ENCODE measurements at regions not wholly inside any gene's neighbourhood (a gene's known extent, or its start where the extent isn't known, plus 50 kb on each side); places are given as distances from the start of the nearest gene placed in this dataset.
"Not testable (repeated sequence)": the region's sequence is repeated elsewhere in the genome, so short reads cannot be mapped to it uniquely, and the experiment has no call there.

GRCh38 chr14:105761842-105762241, 235.5 kb downstream of the TMEM121 start:
- Histone ChIP-seq H3K4me2 (no peak overlapping the region), H2AFZ (ENCODE audit: low read depth) (no peak overlapping the region), H3K36me3 (ENCODE audit: insufficient read depth) (no peaks in the 10 kb centered on the region), H3K9ac (no peak overlapping the region), H4K20me1 (ENCODE audit: insufficient read depth) (no peaks in the 10 kb centered on the region), H3K4me3 (IDR thresholded peaks at IDR 0.05; ENCODE audit: insufficient read depth, low read depth, low read length) (no peak overlapping the region), H3K27me3 (ENCODE audit: insufficient read depth, low read depth) (no peaks in the 10 kb centered on the region), H3K4me1 (ENCODE audit: low read depth, poor library complexity, severe bottlenecking) (no peaks in the 10 kb centered on the region), H3K27ac (no peak overlapping the region), H3K79me2 (ENCODE audit: insufficient read depth, low read depth) (no peaks in the 10 kb centered on the region)
- no peak for TF ChIP-seq CTCF (conservative IDR thresholded peaks at IDR 0.05; ENCODE audit: low read depth, low read length)

GRCh38 chr14:105762262-105762661, 235.9 kb downstream of the TMEM121 start:
- not testable (repeated sequence) for H3K4me3 ChIP-seq (IDR thresholded peaks at IDR 0.05; ENCODE audit: insufficient read depth, low read depth, low read length); H3K79me2 ChIP-seq (ENCODE audit: insufficient read depth, low read depth); H3K36me3 ChIP-seq (ENCODE audit: insufficient read depth); H3K4me1 ChIP-seq (ENCODE audit: low read depth, poor library complexity, severe bottlenecking); H3K9ac ChIP-seq; H2AFZ ChIP-seq (ENCODE audit: low read depth); H3K27ac ChIP-seq; H3K4me2 ChIP-seq; H4K20me1 ChIP-seq (ENCODE audit: insufficient read depth); H3K27me3 ChIP-seq (ENCODE audit: insufficient read depth, low read depth)

DNA sequence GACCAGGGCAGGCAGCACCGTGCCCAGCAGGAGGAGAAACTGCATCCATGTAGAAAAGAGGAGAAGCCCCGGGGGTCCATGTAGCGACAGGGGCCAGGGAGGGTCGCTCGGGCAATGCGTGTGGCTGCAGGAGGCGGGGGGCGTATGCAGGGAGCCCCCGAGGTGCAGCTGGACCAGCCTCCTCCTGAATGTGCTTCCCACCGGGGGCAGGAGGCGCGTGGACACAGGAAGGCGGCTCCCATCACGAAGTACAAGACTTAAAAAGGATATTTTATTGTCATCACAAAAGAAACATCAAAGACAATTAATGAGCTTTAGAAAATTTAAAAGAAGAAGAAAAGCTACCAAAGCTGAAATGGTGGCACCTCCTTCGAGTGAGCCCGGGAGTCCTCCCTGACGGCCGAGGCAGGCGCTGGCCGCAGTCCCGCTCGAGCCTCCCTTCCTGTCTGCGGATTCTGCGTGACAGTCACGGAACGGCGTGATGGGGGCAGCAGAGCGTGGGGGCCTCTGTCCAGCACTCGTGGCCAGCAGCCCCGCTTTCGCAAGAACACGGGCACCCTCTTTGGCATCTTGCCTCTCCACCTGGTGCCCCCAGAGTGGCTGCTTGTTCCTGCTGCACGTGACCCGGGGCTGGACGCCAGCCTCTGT, 238.0 kb downstream of the TMEM121 start:
- not testable (repeated sequence) for H3K27me3 ChIP-seq (ENCODE audit: insufficient read depth, low read depth); H3K9ac ChIP-seq; H3K36me3 ChIP-seq (ENCODE audit: insufficient read depth); H3K4me3 ChIP-seq (IDR thresholded peaks at IDR 0.05; ENCODE audit: insufficient read depth, low read depth, low read length); H3K4me2 ChIP-seq; H3K4me1 ChIP-seq (ENCODE audit: low read depth, poor library complexity, severe bottlenecking); H3K27ac ChIP-seq; H2AFZ ChIP-seq (ENCODE audit: low read depth); H4K20me1 ChIP-seq (ENCODE audit: insufficient read depth); H3K79me2 ChIP-seq (ENCODE audit: insufficient read depth, low read depth)

GRCh38 chr14:105765072-105765825, 238.9 kb downstream of the TMEM121 start:
- H3K27ac ChIP-seq; H3K4me1 ChIP-seq (ENCODE audit: low read depth, poor library complexity, severe bottlenecking); H3K27me3 ChIP-seq (ENCODE audit: insufficient read depth, low read depth); H3K79me2 ChIP-seq (ENCODE audit: insufficient read depth, low read depth); H3K36me3 ChIP-seq (ENCODE audit: insufficient read depth); H3K4me2 ChIP-seq; H4K20me1 ChIP-seq (ENCODE audit: insufficient read depth); H3K9ac ChIP-seq; H2AFZ ChIP-seq (ENCODE audit: low read depth); H3K4me3 ChIP-seq (IDR thresholded peaks at IDR 0.05; ENCODE audit: insufficient read depth, low read depth, low read length): not testable (repeated sequence)

GRCh38 chr14:105765893-105766614, 239.7 kb downstream of the TMEM121 start:
- Histone ChIP-seq H3K79me2 (ENCODE audit: insufficient read depth, low read depth) (no peaks in the 10 kb centered on the region), H3K4me2 (no peak overlapping the region), H3K4me3 (IDR thresholded peaks at IDR 0.05; ENCODE audit: insufficient read depth, low read depth, low read length) (no peak overlapping the region), H2AFZ (ENCODE audit: low read depth) (no peak overlapping the region), H3K27ac (no peak overlapping the region), H3K4me1 (ENCODE audit: low read depth, poor library complexity, severe bottlenecking) (no peaks in the 10 kb centered on the region), H3K36me3 (ENCODE audit: insufficient read depth) (no peaks in the 10 kb centered on the region), H3K9ac (no peak overlapping the region), H3K27me3 (ENCODE audit: insufficient read depth, low read depth) (no peaks in the 10 kb centered on the region), H4K20me1 (ENCODE audit: insufficient read depth) (no peaks in the 10 kb centered on the region)
- TF ChIP-seq CTCF (conservative IDR thresholded peaks at IDR 0.05; ENCODE audit: low read depth, low read length), result no peak
